ENCODE measurements at regions not wholly inside any gene's neighbourhood (a gene's known extent, or its start where the extent isn't known, plus 50 kb on each side); places are given as distances from the start of the nearest gene placed in this dataset.
"Not testable (repeated sequence)": the region's sequence is repeated elsewhere in the genome, so short reads cannot be mapped to it uniquely, and the experiment has no call there.

DNA sequence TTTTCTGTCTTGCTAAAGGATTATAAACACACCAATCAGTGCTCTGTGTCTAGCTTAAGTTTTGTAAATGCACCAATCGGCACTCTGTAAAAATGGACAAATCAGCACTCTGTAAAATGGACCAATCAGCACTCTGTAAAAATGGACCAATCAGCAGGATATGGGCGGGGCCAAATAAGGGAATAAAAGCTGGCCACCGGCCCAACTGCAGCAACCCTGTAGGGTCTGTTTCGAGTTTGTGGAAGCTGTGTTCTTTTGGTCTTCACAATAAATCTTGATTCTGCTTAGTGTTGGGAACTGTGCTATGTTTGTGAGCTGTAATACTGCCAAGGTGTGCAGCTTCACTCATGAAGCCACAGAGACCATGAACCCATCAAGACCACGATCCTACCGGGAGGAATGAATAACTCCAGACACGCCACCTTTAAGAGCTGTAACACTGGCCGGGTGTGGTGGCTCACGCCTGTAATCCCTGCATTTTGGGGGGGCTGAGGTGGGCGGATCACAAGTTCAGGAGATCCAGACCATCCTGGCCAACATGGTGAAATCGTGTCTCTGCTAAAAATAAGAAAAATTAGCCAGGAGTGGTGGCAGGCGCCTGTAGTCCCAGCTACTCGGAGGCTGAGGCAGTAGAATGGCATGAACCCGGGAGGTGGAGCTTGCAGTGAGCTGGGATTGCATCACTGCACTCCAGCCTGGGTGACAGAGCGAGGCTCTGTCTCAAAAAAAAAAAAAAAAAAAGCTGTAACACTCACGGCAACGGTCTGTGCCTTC lies 133.0 kb upstream of the GDF10 start:
- peak; percentile 37 to 38 for TF ChIP-seq POLR2AphosphoS5 (IDR thresholded peaks at IDR 0.05; ENCODE audit: insufficient read depth in 1 of 2, low read depth in 1 of 2)
- peaks cover 26% of the 10 kb centered on the region for H3K4me1 ChIP-seq
- intact Hi-C loops (cut with DNase I); H3K27me3 ChIP-seq; H3K36me3 ChIP-seq; H3K9me3 ChIP-seq: not testable (repeated sequence)
- DNase-seq (ENCODE audit: extremely low spot score in 2 of 2) = peak; percentile 67 to 83
- H3K4me3 ChIP-seq = peak overlapping the region in 1 of 2 donors; percentile 20
- peak overlapping the region; percentile 66 for H3K27ac ChIP-seq

DNA sequence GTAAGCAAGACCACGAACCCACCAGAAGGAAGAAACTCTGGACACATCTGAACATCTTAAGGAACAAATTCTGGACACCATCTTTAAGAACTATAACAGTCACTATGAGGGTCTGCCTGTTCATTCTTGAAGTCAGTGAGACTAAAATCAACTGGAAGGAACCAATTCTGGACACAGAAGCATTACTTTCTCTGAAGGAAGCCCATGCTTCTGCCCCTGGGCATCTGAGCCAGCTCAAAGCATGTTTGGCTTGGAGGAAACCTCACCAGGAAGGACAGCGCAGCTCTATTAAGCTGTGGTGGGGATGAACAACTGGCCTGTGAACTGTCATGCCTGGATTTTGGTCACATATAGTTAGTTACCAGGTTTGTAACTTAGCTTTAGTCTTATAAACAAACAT lies 132.4 kb upstream of the GDF10 start:
- H3K36me3 ChIP-seq = no peaks in the 10 kb centered on the region
- TF ChIP-seq POLR2A (IDR thresholded peaks at IDR 0.05) = no peak
- TF ChIP-seq, protein P1, sequence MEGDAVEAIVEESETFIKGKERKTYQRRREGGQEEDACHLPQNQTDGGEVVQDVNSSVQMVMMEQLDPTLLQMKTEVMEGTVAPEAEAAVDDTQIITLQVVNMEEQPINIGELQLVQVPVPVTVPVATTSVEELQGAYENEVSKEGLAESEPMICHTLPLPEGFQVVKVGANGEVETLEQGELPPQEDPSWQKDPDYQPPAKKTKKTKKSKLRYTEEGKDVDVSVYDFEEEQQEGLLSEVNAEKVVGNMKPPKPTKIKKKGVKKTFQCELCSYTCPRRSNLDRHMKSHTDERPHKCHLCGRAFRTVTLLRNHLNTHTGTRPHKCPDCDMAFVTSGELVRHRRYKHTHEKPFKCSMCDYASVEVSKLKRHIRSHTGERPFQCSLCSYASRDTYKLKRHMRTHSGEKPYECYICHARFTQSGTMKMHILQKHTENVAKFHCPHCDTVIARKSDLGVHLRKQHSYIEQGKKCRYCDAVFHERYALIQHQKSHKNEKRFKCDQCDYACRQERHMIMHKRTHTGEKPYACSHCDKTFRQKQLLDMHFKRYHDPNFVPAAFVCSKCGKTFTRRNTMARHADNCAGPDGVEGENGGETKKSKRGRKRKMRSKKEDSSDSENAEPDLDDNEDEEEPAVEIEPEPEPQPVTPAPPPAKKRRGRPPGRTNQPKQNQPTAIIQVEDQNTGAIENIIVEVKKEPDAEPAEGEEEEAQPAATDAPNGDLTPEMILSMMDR (IDR thresholded peaks at IDR 0.05) = no peak
- no peak overlapping the region for H3K4me3 ChIP-seq
- intact Hi-C loops (cut with DNase I) = no loop called here
- no peaks in the 10 kb centered on the region for H3K9me3 ChIP-seq
- no peaks in the 10 kb centered on the region for H3K27me3 ChIP-seq
- peaks cover 26% of the 10 kb centered on the region for H3K4me1 ChIP-seq
- peak; percentile 52 for DNase-seq (ENCODE audit: extremely low spot score in 2 of 2)
- H3K27ac ChIP-seq = no peak overlapping the region

DNA sequence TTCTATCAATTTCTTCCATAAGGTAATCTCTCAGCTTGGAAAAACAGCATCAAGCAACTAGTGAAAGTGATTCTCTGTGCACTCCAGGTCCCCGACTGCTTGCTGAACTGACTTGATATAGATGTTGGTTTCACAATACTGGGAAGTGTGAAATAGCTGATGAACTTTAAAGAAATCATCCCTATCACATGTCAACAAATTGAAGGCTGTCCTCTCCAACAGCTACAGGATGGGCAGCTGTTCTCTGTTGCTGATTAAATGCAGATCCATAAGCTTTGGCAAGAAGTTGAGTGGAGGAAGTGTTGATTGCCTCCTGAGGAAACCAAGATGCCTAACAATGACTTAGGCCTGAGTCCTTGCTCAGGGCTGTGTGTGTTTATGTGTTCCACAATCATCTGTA lies 130.4 kb upstream of the GDF10 start:
- no peaks in the 10 kb centered on the region for H3K36me3 ChIP-seq
- peaks cover 26% of the 10 kb centered on the region for H3K4me1 ChIP-seq
- TF ChIP-seq, protein P1 (IDR thresholded peaks at IDR 0.05) = no peak
- no peak overlapping the region for H3K27ac ChIP-seq
- intact Hi-C loops (cut with DNase I) = no loop called here
- no peak overlapping the region for H3K4me3 ChIP-seq
- H3K27me3 ChIP-seq = no peaks in the 10 kb centered on the region
- peak in 1 of 2 donors; percentile 2 for DNase-seq (ENCODE audit: extremely low spot score in 2 of 2)
- no peaks in the 10 kb centered on the region for H3K9me3 ChIP-seq

DNA sequence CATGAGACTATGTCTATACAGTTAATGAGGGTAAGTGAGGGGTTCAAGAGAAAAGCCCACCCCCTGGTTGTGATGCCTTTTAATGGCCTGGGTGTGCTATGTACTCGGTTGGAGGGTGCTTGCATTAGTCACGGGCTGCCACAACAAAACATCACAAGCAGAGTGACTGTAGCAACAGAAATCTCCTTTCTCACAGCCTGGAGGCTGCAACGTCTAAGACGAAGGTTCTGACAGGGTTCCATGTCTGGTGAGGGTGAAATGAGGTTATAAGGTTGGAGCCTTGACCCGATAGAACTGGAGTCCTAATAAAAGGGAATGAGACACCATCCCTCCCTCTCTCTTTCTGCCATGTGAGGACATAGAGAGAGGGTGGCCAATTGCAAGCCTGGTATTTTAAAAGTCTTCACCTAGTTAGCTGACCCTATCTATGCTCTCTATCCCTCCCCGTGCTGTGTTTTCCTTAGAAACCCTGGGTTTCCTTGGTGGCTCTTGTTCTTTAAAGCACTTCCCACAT lies 126.0 kb upstream of the GDF10 start:
- no peak overlapping the region for H3K4me3 ChIP-seq
- no peak overlapping the region for H3K27ac ChIP-seq
- TF ChIP-seq POLR2AphosphoS5 (IDR thresholded peaks at IDR 0.05; ENCODE audit: insufficient read depth in 1 of 2, low read depth in 1 of 2) (no peak), POLR2A (IDR thresholded peaks at IDR 0.05) (no peak)
- TF ChIP-seq, protein P1 (IDR thresholded peaks at IDR 0.05) = no peak
- H3K36me3 ChIP-seq = no peaks in the 10 kb centered on the region
- no peaks in the 10 kb centered on the region for H3K27me3 ChIP-seq
- DNase-seq (ENCODE audit: extremely low spot score in 2 of 2) = peak; percentile 49 to 74
- intact Hi-C loops (cut with DNase I) = no loop called here
- H3K4me1 ChIP-seq = peaks cover 11% of the 10 kb centered on the region
- H3K9me3 ChIP-seq = no peaks in the 10 kb centered on the region

DNA sequence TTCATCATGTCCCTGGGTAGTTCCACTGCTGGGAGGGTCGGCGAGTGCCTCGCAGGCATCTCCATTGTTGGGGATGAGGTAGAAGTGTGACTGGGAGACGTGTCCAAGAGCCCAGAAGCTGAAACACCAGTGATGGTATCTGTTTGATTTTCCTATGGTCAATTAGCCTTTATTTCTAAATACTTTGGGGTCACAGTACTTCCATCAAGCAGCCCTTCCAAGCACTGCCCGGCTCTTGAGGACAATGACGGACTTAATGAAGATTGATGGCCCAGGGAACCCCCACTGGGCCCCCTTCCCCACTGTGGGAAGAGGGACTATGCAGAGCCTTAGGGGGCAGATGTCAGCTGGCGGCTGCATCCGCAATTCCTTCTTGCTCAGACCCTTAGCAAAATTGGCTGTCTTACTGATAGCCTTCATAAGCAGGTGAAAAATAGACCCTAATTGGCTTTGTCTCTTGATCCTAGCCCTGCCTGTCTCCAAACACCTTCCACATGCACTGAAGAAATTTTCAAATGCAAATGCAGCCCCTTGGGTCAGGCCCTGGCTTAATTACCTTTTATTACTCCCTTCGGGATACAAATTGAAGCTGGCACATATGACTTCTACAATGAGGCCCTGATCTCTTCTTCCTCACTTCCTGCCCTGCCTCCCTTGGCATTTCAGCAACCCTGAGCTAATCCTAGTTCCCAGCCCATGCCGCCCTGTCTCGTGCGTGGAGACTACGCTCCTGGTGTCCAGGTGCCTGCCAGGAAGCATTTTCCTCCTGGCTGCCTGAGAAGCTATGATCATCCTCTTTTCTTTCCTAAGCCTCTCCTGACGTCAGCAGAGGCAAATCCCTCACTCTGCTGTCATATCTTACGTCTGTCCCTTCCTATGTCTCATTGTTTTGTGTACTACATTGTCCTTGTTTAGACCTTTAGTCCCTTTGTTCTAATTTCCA lies 124.5 kb upstream of the GDF10 start:
- H3K36me3 ChIP-seq = no peaks in the 10 kb centered on the region
- intact Hi-C loops (cut with DNase I) = no loop called here
- peaks cover 11% of the 10 kb centered on the region for H3K4me1 ChIP-seq
- peak; percentile 70 to 92 for DNase-seq (ENCODE audit: extremely low spot score in 2 of 2)
- H3K27ac ChIP-seq = no peak overlapping the region
- no peaks in the 10 kb centered on the region for H3K9me3 ChIP-seq
- H3K27me3 ChIP-seq = no peaks in the 10 kb centered on the region
- TF ChIP-seq, protein P1 (IDR thresholded peaks at IDR 0.05) = no peak
- TF ChIP-seq POLR2A (IDR thresholded peaks at IDR 0.05) (no peak), POLR2AphosphoS5 (IDR thresholded peaks at IDR 0.05; ENCODE audit: insufficient read depth in 1 of 2, low read depth in 1 of 2) (no peak)
- H3K4me3 ChIP-seq = no peak overlapping the region

Data from vagina (tissue), 2 donors.